Endothelial cell (in vitro differentiated cells): ENCODE measurements at regions not wholly inside any gene's neighbourhood (a gene's known extent, or its start where the extent isn't known, plus 50 kb on each side); places are given as distances from the start of the nearest gene placed in this dataset.

Experiments
- DNase-seq: peaks from one replicate; pipeline ENCODE4 v3.0.0; 2021; ENCODE audit warnings: low spot score
- H3K27ac Mint-ChIP-seq: one replicate; pipeline ENCODE4 v1.8.0; 2021; ENCODE audit warnings: mixed read lengths, inconsistent platforms; ENCODE audit not compliant: unreplicated experiment
- H3K27me3 Mint-ChIP-seq: one replicate; pipeline ENCODE4 v1.8.0; 2021; ENCODE audit warnings: mild to moderate bottlenecking, moderate library complexity, mixed read lengths, inconsistent platforms; ENCODE audit not compliant: unreplicated experiment
- H3K36me3 Mint-ChIP-seq: one replicate; pipeline ENCODE4 v1.8.0; 2021; ENCODE audit warnings: mild to moderate bottlenecking, low read depth, mixed read lengths, inconsistent platforms; ENCODE audit not compliant: unreplicated experiment
- H3K4me1 Mint-ChIP-seq: one replicate; pipeline ENCODE4 v1.8.0; 2021; ENCODE audit warnings: mild to moderate bottlenecking, mixed read lengths, inconsistent platforms; ENCODE audit not compliant: unreplicated experiment
- H3K4me3 Mint-ChIP-seq: one replicate; pipeline ENCODE4 v1.8.0; 2021; ENCODE audit warnings: mild to moderate bottlenecking, mixed read lengths, inconsistent platforms; ENCODE audit not compliant: unreplicated experiment
- H3K9me3 Mint-ChIP-seq: one replicate; pipeline ENCODE4 v1.8.0; 2021; ENCODE audit warnings: mixed read lengths, inconsistent platforms; ENCODE audit not compliant: unreplicated experiment
- TF ChIP-seq, protein P1 (sequence below): fragments of 200-600 bp; sonication (generic); IDR thresholded peaks from one replicate; pipeline ENCODE4 v1.5.0; 2021; ENCODE audit warnings: antibody characterized with exemption; ENCODE audit not compliant: unreplicated experiment

DNA sequence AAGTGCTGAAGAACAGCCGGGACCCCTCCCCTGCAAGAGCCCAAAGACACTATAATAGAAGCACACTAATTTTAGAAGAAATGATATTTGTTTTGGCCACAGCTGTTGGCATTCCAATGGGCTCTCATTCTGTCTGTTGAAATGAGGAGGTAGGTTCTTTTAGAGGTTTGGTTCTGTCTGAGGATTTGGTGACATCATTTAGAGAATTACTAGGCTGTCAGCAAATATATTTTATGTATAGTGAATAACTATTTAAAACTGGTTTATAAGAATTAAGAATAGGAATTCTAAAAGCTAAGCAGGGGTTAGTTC, 200.7 kb upstream of the SLC38A2 start:
- TF ChIP-seq, protein P1, sequence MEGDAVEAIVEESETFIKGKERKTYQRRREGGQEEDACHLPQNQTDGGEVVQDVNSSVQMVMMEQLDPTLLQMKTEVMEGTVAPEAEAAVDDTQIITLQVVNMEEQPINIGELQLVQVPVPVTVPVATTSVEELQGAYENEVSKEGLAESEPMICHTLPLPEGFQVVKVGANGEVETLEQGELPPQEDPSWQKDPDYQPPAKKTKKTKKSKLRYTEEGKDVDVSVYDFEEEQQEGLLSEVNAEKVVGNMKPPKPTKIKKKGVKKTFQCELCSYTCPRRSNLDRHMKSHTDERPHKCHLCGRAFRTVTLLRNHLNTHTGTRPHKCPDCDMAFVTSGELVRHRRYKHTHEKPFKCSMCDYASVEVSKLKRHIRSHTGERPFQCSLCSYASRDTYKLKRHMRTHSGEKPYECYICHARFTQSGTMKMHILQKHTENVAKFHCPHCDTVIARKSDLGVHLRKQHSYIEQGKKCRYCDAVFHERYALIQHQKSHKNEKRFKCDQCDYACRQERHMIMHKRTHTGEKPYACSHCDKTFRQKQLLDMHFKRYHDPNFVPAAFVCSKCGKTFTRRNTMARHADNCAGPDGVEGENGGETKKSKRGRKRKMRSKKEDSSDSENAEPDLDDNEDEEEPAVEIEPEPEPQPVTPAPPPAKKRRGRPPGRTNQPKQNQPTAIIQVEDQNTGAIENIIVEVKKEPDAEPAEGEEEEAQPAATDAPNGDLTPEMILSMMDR: no peak
- H3K4me3 Mint-ChIP-seq: no peak overlapping the region
- no peak overlapping the region for H3K27ac Mint-ChIP-seq
- H3K27me3 Mint-ChIP-seq: no peaks in the 10 kb centered on the region
- no peaks in the 10 kb centered on the region for H3K4me1 Mint-ChIP-seq
- peaks cover 4% of the 10 kb centered on the region for H3K9me3 Mint-ChIP-seq
- no peak for DNase-seq
- H3K36me3 Mint-ChIP-seq: peaks cover 8% of the 10 kb centered on the region

DNA sequence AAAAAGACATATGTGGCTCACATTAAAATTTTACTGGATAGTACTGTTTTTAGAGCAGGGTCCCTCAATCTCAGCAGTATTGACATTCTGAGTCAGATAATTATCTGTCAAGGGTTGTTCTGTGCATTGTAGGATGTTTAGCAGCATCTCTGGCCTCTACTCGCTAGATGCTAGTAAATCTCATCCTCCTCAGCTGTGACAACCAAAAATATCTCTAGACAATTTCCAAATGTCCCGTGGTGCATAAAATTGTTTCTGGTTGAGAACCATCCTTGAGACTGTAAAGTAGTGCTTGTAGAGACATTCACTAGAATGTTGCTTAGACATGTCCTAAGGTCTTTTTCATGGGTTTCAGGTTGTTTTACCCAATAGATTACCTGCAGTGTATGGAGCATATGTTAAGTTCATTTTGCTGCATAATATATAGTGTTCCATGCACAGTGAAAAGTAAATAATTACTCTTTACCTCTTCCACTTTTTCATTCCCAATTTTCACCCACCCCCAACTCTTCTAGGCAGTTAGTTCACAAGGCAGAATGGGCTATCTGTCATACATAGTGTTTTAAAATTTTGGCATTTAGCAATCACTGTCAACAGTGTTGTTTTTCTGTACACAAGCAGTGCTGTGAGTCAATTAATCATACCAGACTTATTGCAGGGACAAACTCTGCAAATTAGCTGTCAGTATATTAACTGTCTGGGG, 200.2 kb upstream of the SLC38A2 start:
- Mint-ChIP-seq H3K4me1 (no peaks in the 10 kb centered on the region), H3K36me3 (peaks cover 8% of the 10 kb centered on the region)
- TF ChIP-seq, protein P1: no peak

DNA sequence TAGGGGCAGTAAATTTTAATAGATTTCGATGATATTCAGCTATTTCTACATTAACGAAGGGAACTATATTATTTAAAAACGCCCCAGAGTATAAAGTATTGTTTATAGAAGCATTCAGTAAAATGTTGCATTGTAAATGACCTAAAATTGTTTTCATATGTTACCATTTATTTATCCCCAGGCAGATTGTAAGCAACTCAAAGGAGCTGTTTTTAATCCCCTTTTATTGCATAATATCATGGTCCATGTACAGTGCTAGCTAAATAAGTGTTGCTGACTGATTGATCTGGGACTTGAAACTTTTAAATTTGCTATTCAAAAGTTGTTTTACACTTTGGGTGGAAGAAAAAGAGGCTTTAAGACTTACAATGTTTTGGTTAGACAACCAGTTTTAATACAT, 199.0 kb upstream of the SLC38A2 start:
- DNase-seq: no peak
- H3K27ac Mint-ChIP-seq: no peak overlapping the region
- no peak overlapping the region for H3K4me3 Mint-ChIP-seq
- H3K36me3 Mint-ChIP-seq: peaks cover 17% of the 10 kb centered on the region
- H3K4me1 Mint-ChIP-seq: no peaks in the 10 kb centered on the region
- peaks cover 8% of the 10 kb centered on the region for H3K9me3 Mint-ChIP-seq
- TF ChIP-seq, protein P1: no peak
- H3K27me3 Mint-ChIP-seq: no peaks in the 10 kb centered on the region

More for the DNA sequence above, 200.2 kb upstream of the SLC38A2 start:
- H3K27ac Mint-ChIP-seq: no peak overlapping the region
- H3K27me3 Mint-ChIP-seq: no peaks in the 10 kb centered on the region
- no peak overlapping the region for H3K4me3 Mint-ChIP-seq
- DNase-seq: no peak
- H3K9me3 Mint-ChIP-seq: peaks cover 8% of the 10 kb centered on the region

DNA sequence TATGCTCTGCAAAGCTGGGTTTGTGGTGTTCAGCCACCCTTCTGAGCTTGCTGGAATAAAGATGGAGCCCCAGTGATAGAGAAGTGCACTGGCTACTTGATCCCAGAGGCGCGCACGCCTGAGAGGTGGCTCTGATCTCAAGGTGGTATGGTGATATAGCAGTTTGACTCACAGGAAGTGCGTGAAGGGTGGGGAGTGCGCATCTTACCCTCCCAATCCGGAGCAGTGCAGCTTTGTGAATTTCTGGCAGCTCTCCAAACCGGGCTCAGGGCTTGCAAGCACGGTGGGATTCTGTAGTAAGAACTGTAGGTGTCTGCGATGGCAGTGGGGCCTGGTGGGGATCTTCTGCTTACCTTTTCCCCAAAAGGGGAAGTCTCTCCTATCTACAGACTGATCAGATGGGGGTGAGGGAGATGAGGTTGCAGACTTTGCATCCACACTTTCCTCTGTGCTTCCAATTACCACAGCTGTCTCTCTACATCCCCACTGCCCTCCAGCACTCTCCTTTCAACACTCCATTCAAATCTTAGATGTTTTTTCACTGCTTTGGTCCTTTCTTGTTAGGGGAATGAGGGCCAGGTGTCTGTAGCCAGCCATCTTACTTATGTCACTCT, 197.4 kb upstream of the SLC38A2 start:
- Mint-ChIP-seq H3K27me3 (peaks cover 1% of the 10 kb centered on the region), H3K36me3 (peaks cover 20% of the 10 kb centered on the region), H3K27ac (no peak overlapping the region), H3K9me3 (peaks cover 13% of the 10 kb centered on the region), H3K4me3 (no peak overlapping the region), H3K4me1 (no peaks in the 10 kb centered on the region)
- TF ChIP-seq, protein P1: no peak
- no peak for DNase-seq

DNA sequence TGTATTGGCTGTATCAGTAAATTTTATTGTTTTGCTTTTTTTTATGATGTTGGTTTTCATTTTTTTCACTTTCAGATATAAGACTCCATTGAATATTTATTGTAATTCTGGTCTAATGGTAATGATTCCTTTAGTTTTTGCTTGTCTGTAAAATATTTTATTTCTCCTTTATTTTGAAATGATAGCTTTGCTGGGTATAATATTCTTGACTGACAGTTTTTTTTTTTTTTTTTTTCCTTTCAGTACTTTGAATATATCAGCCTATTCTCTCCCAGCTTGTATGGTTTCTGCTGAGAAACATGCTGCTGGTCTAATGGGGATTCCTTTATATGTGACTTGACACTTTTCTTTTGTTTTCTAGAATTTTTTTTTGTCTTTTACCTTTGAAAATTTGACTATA, 195.1 kb upstream of the SLC38A2 start:
- H3K4me3 Mint-ChIP-seq: no peak overlapping the region
- H3K36me3 Mint-ChIP-seq: peaks cover 21% of the 10 kb centered on the region
- TF ChIP-seq, protein P1: no peak
- H3K27ac Mint-ChIP-seq: no peak overlapping the region
- peaks cover 5% of the 10 kb centered on the region for H3K4me1 Mint-ChIP-seq
- peaks cover 2% of the 10 kb centered on the region for H3K27me3 Mint-ChIP-seq
- H3K9me3 Mint-ChIP-seq: peaks cover 15% of the 10 kb centered on the region
- DNase-seq: no peak
